ENCODE measurements at regions not wholly inside any gene's neighbourhood (a gene's known extent, or its start where the extent isn't known, plus 50 kb on each side); places are given as distances from the start of the nearest gene placed in this dataset.

DNA sequence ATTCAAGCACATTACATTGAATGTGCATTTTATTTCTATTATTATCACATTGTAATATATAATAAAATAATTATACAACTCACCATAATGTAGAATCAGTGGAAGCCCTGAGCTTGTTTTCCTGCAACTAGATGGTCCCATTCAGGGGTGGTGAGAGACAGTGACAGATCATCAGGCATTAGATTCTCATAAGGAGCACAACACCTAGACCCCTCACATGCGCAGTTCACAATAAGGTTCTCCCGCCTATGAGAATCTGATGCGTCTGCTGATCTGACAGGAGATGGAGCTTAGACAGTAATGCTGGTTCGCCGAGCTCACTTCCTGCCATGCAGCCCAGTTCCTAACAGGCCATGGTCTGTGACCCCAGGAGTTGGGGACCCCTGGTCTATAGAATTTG lies 96.7 kb upstream of the RBBP6 start:
- no peaks in the 10 kb centered on the region for H3K79me2 ChIP-seq (ENCODE audit: control insufficient read depth, insufficient read depth, low read length)
- H3K9ac ChIP-seq (ENCODE audit: insufficient read depth, low read length): no peak overlapping the region
- no peaks in the 10 kb centered on the region for H3K27me3 ChIP-seq (ENCODE audit: control insufficient read depth, insufficient read depth, low read length)
- H3K4me1 ChIP-seq (ENCODE audit: control insufficient read depth, extremely low read depth, insufficient read depth, low read length): no peaks in the 10 kb centered on the region
- no peak for TF ChIP-seq EZH2 (IDR thresholded peaks at IDR 0.05; ENCODE audit: low read length, missing control alignments)
- TF ChIP-seq CTCF (conservative IDR thresholded peaks at IDR 0.05 in 1 of 2, IDR thresholded peaks at IDR 0.05 in 1 of 2; ENCODE audit: low read depth in 1 of 2, low read length in 2 of 2): no peak
- DNase-seq (ENCODE audit: low read depth in 2 of 2): no peak
- no peak overlapping the region for H3K4me2 ChIP-seq (ENCODE audit: extremely low read depth, insufficient read depth, low read length)
- no peak overlapping the region for H2AFZ ChIP-seq (ENCODE audit: low read length)
- no peak overlapping the region for H3K27ac ChIP-seq (ENCODE audit: insufficient read depth, low read length)
- no peak overlapping the region for H3K4me3 ChIP-seq (replicated peaks in 1 of 4; ENCODE audit: control extremely low read depth in 1 of 4, insufficient read depth in 1 of 4, low read depth in 3 of 4, low read length in 4 of 4)
- no peaks in the 10 kb centered on the region for H3K9me3 ChIP-seq (ENCODE audit: control insufficient read depth, insufficient read depth, low read depth, low read length)
- no peaks in the 10 kb centered on the region for H3K36me3 ChIP-seq (ENCODE audit: control insufficient read depth, insufficient read depth, low read length)
- H4K20me1 ChIP-seq (ENCODE audit: control insufficient read depth, extremely low read depth, insufficient read depth, low read length): no peaks in the 10 kb centered on the region

DNA sequence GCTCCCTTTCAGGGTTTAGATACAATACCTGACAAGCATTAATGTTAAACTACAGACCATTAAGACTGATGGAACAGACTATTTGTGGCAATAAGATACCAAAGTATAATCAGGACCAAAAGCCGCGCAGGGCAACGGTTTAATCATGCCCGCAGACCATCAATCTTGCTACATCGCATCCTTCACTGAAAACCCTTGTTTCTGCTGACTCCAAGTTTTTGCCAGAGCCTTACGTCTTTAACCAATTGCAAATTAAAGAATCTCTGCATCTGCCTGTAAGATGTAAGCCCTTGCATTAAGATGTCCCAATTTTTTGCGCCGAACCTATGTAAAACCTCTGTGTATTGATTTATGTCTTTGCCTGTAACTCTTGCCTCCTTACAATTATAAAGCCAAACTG lies 94.2 kb upstream of the RBBP6 start:
- Histone ChIP-seq H3K9ac (ENCODE audit: insufficient read depth, low read length) (no peak overlapping the region), H3K4me3 (replicated peaks in 1 of 4; ENCODE audit: control extremely low read depth in 1 of 4, insufficient read depth in 1 of 4, low read depth in 3 of 4, low read length in 4 of 4) (no peak overlapping the region), H3K4me1 (ENCODE audit: control insufficient read depth, extremely low read depth, insufficient read depth, low read length) (no peaks in the 10 kb centered on the region), H2AFZ (ENCODE audit: low read length) (no peak overlapping the region), H3K4me2 (ENCODE audit: extremely low read depth, insufficient read depth, low read length) (no peak overlapping the region), H3K79me2 (ENCODE audit: control insufficient read depth, insufficient read depth, low read length) (no peaks in the 10 kb centered on the region), H3K27ac (ENCODE audit: insufficient read depth, low read length) (no peak overlapping the region), H3K27me3 (ENCODE audit: control insufficient read depth, insufficient read depth, low read length) (no peaks in the 10 kb centered on the region), H3K36me3 (ENCODE audit: control insufficient read depth, insufficient read depth, low read length) (no peaks in the 10 kb centered on the region), H3K9me3 (ENCODE audit: control insufficient read depth, insufficient read depth, low read depth, low read length) (no peaks in the 10 kb centered on the region), H4K20me1 (ENCODE audit: control insufficient read depth, extremely low read depth, insufficient read depth, low read length) (no peaks in the 10 kb centered on the region)
- TF ChIP-seq CTCF (conservative IDR thresholded peaks at IDR 0.05 in 1 of 2, IDR thresholded peaks at IDR 0.05 in 1 of 2; ENCODE audit: low read depth in 1 of 2, low read length in 2 of 2) (no peak), EZH2 (IDR thresholded peaks at IDR 0.05; ENCODE audit: low read length, missing control alignments) (no peak)
- no peak for DNase-seq (ENCODE audit: low read depth in 2 of 2)

GRCh38 chr16:24446189-24446588 lies 93.2 kb upstream of the RBBP6 start:
- H3K9ac ChIP-seq (ENCODE audit: insufficient read depth, low read length): no peak overlapping the region
- no peak overlapping the region for H3K4me3 ChIP-seq (replicated peaks in 1 of 4; ENCODE audit: control extremely low read depth in 1 of 4, insufficient read depth in 1 of 4, low read depth in 3 of 4, low read length in 4 of 4)
- no peak overlapping the region for H2AFZ ChIP-seq (ENCODE audit: low read length)
- H3K4me2 ChIP-seq (ENCODE audit: extremely low read depth, insufficient read depth, low read length): no peak overlapping the region
- no peaks in the 10 kb centered on the region for H3K9me3 ChIP-seq (ENCODE audit: control insufficient read depth, insufficient read depth, low read depth, low read length)
- no peaks in the 10 kb centered on the region for H3K27me3 ChIP-seq (ENCODE audit: control insufficient read depth, insufficient read depth, low read length)
- H3K79me2 ChIP-seq (ENCODE audit: control insufficient read depth, insufficient read depth, low read length): no peaks in the 10 kb centered on the region
- H3K36me3 ChIP-seq (ENCODE audit: control insufficient read depth, insufficient read depth, low read length): no peaks in the 10 kb centered on the region
- no peak overlapping the region for H3K27ac ChIP-seq (ENCODE audit: insufficient read depth, low read length)
- H4K20me1 ChIP-seq (ENCODE audit: control insufficient read depth, extremely low read depth, insufficient read depth, low read length): no peaks in the 10 kb centered on the region
- DNase-seq (ENCODE audit: low read depth in 2 of 2): no peak
- TF ChIP-seq EZH2 (IDR thresholded peaks at IDR 0.05; ENCODE audit: low read length, missing control alignments) (no peak), CTCF (conservative IDR thresholded peaks at IDR 0.05 in 1 of 2, IDR thresholded peaks at IDR 0.05 in 1 of 2; ENCODE audit: low read depth in 1 of 2, low read length in 2 of 2) (no peak)
- H3K4me1 ChIP-seq (ENCODE audit: control insufficient read depth, extremely low read depth, insufficient read depth, low read length): no peaks in the 10 kb centered on the region
